Lung (tissue), 11 donors: ENCODE measurements at regions not wholly inside any gene's neighbourhood (a gene's known extent, or its start where the extent isn't known, plus 50 kb on each side); places are given as distances from the start of the nearest gene placed in this dataset.

Experiments
- ATAC-seq: fragments of 200-7000 bp; cut with Tn5 transposase; one replicate; pipeline ENCODE4 v1.9.1; 2020; ENCODE audit warnings: moderate number of reproducible peaks; ENCODE audit not compliant: insufficient read depth, low FRiP score
- DNase-seq, 3 donors: peaks; one replicate each; pipeline ENCODE4 v3.0.0-alpha.2; 2013 to 2017
- H3K27ac ChIP-seq, 2 donors: one replicate each; pipeline ENCODE4 v1.5.1; 2013; ENCODE audit warnings: mild to moderate bottlenecking in 2 of 2, moderate library complexity in 2 of 2, control low read depth in 1 of 2, inconsistent platforms in 1 of 2, low read depth in 1 of 2, low read length in 1 of 2
- H3K27me3 ChIP-seq, 3 donors: one replicate each; pipeline ENCODE4 v1.5.1; 2013; ENCODE audit warnings: low read length in 2 of 3; ENCODE audit not compliant: control insufficient read depth in 3 of 3, insufficient read depth in 3 of 3
- H3K36me3 ChIP-seq, 4 donors: one replicate each; pipeline ENCODE4 v1.5.1; 2013; ENCODE audit warnings: low read length in 4 of 4, mild to moderate bottlenecking in 1 of 4, moderate library complexity in 1 of 4; ENCODE audit not compliant: control insufficient read depth in 4 of 4, insufficient read depth in 4 of 4
- H3K4me1 ChIP-seq, 5 donors: one replicate each; pipeline ENCODE4 v1.5.1; 2013; ENCODE audit warnings: low read length in 5 of 5, mild to moderate bottlenecking in 2 of 5, moderate library complexity in 1 of 5; ENCODE audit not compliant: control insufficient read depth in 5 of 5, insufficient read depth in 5 of 5
- H3K4me3 ChIP-seq: one replicate; pipeline ENCODE4 v1.5.1; 2013; ENCODE audit warnings: mild to moderate bottlenecking, control low read depth, moderate library complexity
- H3K9ac ChIP-seq, 2 donors: one replicate each; pipeline ENCODE4 v1.5.1; 2013; ENCODE audit warnings: low read length in 2 of 2, control low read depth in 1 of 2; ENCODE audit not compliant: insufficient read depth in 1 of 2
- H3K9me3 ChIP-seq, 4 donors: one replicate each; pipeline ENCODE4 v1.5.1; 2013; ENCODE audit warnings: low read length in 3 of 4, mild to moderate bottlenecking in 1 of 4, moderate library complexity in 1 of 4; ENCODE audit not compliant: control insufficient read depth in 4 of 4, insufficient read depth in 3 of 4
- WGBS, 2 donors: extraction: QIAGEN DNeasy Blood & Tissue Kit; methylation state at CpG; one replicate each; pipeline ENCODE4 v1.1.7; 2013; 5-methylcytosine and 5-hydroxymethylcytosine counted together
- TF ChIP-seq, protein P1 (sequence below): IDR thresholded peaks from 2 replicates; pipeline ENCODE4 v1.5.1; 2012; ENCODE audit warnings: mild to moderate bottlenecking; ENCODE audit errors: control extremely low read depth, extremely low read depth
- donor health status: control.
- donor health status: control.
- donor health status: Bipolar disorder and iron deficiency.
- donor health status: healthy.
- donor health status: DM: yes; HTN: yes; CAD: no.

DNA sequence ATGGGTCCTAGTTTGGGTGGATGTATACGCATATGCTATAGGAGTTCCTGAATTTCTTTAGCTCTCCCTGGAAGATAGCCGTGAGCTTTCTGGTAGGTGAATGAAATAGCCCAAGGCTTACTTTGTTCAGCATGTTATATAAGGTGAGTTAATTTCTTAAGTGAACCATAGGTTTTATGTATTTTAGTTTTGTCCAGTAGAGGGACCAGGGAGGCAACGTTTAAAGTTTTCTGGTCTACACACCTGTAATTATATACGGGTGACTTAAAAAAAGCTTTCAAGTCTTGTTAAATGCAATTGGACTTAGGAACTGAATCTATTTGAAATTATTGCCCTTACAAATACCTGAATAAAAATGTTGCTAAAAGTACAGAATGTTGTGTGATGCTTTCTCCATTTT lies 402.5 kb upstream of the DDX18 start:
- DNase-seq (no peak), ATAC-seq (no peak)
- Histone ChIP-seq H3K9me3 (no peaks in the 10 kb centered on the region), H3K27ac (no peak overlapping the region), H3K4me3 (no peak overlapping the region), H3K4me1 (no peaks in the 10 kb centered on the region), H3K27me3 (no peaks in the 10 kb centered on the region), H3K36me3 (no peaks in the 10 kb centered on the region), H3K9ac (no peak overlapping the region)
- WGBS, 2 donors: 57 to 59% methylated on average over 4 of the region's 4 CpGs
- TF ChIP-seq, protein P1, sequence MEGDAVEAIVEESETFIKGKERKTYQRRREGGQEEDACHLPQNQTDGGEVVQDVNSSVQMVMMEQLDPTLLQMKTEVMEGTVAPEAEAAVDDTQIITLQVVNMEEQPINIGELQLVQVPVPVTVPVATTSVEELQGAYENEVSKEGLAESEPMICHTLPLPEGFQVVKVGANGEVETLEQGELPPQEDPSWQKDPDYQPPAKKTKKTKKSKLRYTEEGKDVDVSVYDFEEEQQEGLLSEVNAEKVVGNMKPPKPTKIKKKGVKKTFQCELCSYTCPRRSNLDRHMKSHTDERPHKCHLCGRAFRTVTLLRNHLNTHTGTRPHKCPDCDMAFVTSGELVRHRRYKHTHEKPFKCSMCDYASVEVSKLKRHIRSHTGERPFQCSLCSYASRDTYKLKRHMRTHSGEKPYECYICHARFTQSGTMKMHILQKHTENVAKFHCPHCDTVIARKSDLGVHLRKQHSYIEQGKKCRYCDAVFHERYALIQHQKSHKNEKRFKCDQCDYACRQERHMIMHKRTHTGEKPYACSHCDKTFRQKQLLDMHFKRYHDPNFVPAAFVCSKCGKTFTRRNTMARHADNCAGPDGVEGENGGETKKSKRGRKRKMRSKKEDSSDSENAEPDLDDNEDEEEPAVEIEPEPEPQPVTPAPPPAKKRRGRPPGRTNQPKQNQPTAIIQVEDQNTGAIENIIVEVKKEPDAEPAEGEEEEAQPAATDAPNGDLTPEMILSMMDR: no peak

DNA sequence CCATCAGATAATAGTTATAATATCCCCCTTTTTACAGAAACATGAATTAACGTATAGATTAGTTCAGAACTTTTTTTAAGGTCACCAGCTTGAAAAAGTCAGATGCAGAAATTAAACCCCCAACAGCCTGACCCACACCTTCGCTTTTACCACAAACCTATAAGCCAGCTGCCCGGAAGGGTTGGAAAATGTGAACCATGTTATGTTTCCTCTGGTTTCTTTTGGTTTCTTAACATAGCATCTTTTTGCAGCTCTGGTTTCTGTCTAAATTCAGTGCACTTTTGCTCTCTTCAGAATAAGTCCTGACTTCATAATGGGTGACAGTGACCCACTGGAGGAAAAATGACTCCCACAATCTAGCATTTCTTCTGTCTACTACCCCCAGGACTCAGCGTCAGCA lies 381.7 kb upstream of the DDX18 start:
- Histone ChIP-seq H3K4me1 (no peaks in the 10 kb centered on the region), H3K27ac (no peak overlapping the region), H3K9ac (no peak overlapping the region), H3K9me3 (no peaks in the 10 kb centered on the region), H3K27me3 (no peaks in the 10 kb centered on the region), H3K36me3 (no peaks in the 10 kb centered on the region), H3K4me3 (no peak overlapping the region)
- TF ChIP-seq, protein P1: no peak
- ATAC-seq: no peak
- no peak for DNase-seq
- WGBS, 2 donors: 79 to 85% methylated on average over 4 of the region's 4 CpGs

DNA sequence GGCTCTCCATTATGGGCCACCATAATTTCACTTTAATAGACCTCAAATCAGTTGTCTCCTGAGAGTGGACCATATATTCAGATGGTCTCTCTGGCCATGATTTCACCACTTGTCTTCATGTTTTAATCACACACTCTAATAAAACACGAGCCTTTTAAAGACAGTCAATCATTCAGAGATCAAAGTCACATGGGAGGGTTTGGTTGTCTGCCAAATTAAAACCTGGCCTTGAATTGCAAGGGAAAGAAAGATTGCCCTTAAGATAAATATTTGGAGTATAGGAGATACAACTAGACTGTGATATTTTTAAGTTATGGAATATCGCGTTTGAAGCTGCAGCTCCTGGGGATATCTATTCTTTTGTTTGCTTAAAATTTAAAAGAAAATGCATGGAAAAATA lies 377.8 kb upstream of the DDX18 start:
- WGBS, 2 donors: 30 to 52% methylated on average over 3 of the region's 3 CpGs
- Histone ChIP-seq H3K9ac (no peak overlapping the region), H3K36me3 (no peaks in the 10 kb centered on the region), H3K4me3 (no peak overlapping the region), H3K27me3 (no peaks in the 10 kb centered on the region), H3K9me3 (no peaks in the 10 kb centered on the region), H3K27ac (no peak overlapping the region), H3K4me1 (no peaks in the 10 kb centered on the region)
- ATAC-seq (no peak), DNase-seq (peak in 1 of 3 donors; percentile 12)
- TF ChIP-seq, protein P1: no peak

- Histone ChIP-seq H3K9me3 (no peaks in the 10 kb centered on the region), H3K27me3 (no peaks in the 10 kb centered on the region), H3K27ac (no peak overlapping the region), H3K36me3 (no peaks in the 10 kb centered on the region), H3K4me1 (no peaks in the 10 kb centered on the region), H3K9ac (no peak overlapping the region), H3K4me3 (no peak overlapping the region)
- ATAC-seq (no peak), DNase-seq (peak; percentile 26 to 36 (median 28))
- TF ChIP-seq, protein P1: no peak
- WGBS, 2 donors: 70 to 75% methylated on average over 7 of the region's 7 CpGs
These were observed 344.0 kb upstream of the DDX18 start for GRCh38 chr2:117470311-117471095.
